ENCODE measurements at regions not wholly inside any gene's neighbourhood (a gene's known extent, or its start where the extent isn't known, plus 50 kb on each side); places are given as distances from the start of the nearest gene placed in this dataset.

DNA sequence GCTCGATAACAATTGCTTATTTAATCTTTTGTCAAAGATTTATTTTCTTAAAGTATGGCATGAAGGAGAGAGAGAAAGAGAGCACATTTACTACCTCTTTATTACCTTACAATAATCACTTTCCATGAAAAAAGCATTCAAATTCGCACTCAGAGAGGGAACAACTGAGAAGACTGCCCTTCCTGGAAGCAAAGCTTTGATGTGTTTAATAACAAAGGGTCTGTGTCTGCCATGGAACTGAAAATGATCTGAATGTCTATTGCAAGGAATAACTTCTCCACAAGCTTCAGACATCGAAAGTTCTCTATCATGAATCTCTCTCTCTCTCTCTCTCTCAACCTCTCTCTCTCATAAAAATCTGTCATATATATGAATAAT is 308.9 kb downstream of the HDGFL1 start:
- TF ChIP-seq EP300 (IDR thresholded peaks at IDR 0.05) = no peak
- no peak for TF ChIP-seq CTCF (IDR thresholded peaks at IDR 0.05)
- TF ChIP-seq POLR2A (IDR thresholded peaks at IDR 0.05; ENCODE audit: low read depth) = no peak
- no peak for TF ChIP-seq POLR2AphosphoS5 (IDR thresholded peaks at IDR 0.05)
- no peaks in the 10 kb centered on the region for H3K36me3 ChIP-seq
- H3K4me1 ChIP-seq = peaks cover 26 to 64% (median 45%) of the 10 kb centered on the region in 4 donors
- intact Hi-C loops (cut with DNase I) = loop anchor here (5.0 kb wide), 1 partner anchor 79 kb away; no protein-coding TSS in a partner anchor
- no peak overlapping the region for H3K4me3 ChIP-seq
- DNase-seq (ENCODE audit: extremely low spot score) = no peak
- no peaks in the 10 kb centered on the region for H3K9me3 ChIP-seq
- peak overlapping the region in 3 of 4 donors; percentile 25 to 41 (median 41) for H3K27ac ChIP-seq (replicated peaks in 1 of 4)
- H3K27me3 ChIP-seq = no peaks in the 10 kb centered on the region
- WGBS = 62% methylated on average over 3 of the region's 3 CpGs

- WGBS = 100% methylated on average over 1 of the region's 1 CpG
- Histone ChIP-seq H3K36me3 (no peaks in the 10 kb centered on the region), H3K27me3 (no peaks in the 10 kb centered on the region), H3K9me3 (no peaks in the 10 kb centered on the region), H3K4me3 (no peak overlapping the region), H3K4me1 (peaks cover 24 to 64% (median 43%) of the 10 kb centered on the region in 4 donors), H3K27ac (replicated peaks in 1 of 4) (peak overlapping the region; percentile 6 to 76 (median 18))
- DNase-seq (ENCODE audit: extremely low spot score) = no peak
- intact Hi-C loops (cut with DNase I) = loop anchor here (5.0 kb wide), 1 partner anchor 79 kb away; no protein-coding TSS in a partner anchor
- TF ChIP-seq POLR2AphosphoS5 (IDR thresholded peaks at IDR 0.05) (no peak), CTCF (IDR thresholded peaks at IDR 0.05) (no peak), POLR2A (IDR thresholded peaks at IDR 0.05; ENCODE audit: low read depth) (no peak), EP300 (IDR thresholded peaks at IDR 0.05) (no peak)
Observed at GRCh38 chr6:22878706-22879105, 309.3 kb downstream of the HDGFL1 start.

DNA sequence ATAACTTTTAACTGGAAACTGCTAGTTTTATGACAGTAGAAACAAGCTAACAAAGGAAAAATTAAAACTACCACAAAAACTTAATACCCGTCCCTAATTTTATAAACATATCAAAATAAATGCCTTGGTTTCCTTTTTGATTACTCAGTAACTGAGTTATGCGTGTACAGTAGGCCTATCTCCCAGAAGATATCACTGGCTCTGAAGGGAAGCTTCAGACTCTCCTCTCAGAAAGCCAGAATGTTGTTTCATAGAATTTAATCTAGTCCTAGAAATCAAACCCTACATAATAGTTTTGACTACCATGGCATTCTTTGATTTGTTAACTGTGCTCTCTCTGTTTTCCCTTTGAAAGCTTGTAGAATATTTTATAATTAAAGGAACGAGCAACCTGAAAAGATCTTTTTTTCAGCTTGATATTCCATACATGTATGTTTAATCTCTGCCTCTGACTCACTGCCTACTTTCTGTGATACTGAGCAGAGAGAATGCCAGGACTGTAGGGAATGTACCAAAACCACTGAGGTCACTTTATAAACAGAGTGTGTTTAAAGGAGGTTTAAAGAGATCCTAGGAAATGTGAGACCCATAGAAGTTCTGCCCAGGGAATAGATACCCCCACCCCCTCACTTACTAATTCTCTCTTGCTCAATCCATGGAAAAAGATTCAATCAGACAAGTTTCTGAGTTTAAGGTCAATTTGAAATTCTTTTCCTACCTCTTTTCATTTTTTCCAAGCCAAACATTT is 311.5 kb downstream of the HDGFL1 start:
- no peak for DNase-seq (ENCODE audit: extremely low spot score)
- H3K4me1 ChIP-seq = peaks cover 20 to 57% (median 37%) of the 10 kb centered on the region in 4 donors
- peak overlapping the region in 1 of 4 donors; percentile 1 for H3K4me3 ChIP-seq
- 30% methylated on average over 3 of the region's 3 CpGs for WGBS
- H3K36me3 ChIP-seq = no peaks in the 10 kb centered on the region
- TF ChIP-seq CTCF (IDR thresholded peaks at IDR 0.05) (no peak), POLR2AphosphoS5 (IDR thresholded peaks at IDR 0.05) (peak in 1 of 2 donors; percentile 50)
- H3K27ac ChIP-seq (replicated peaks in 1 of 4) = peak overlapping the region; percentile 65 to 76 (median 74)
- intact Hi-C loops (cut with DNase I) = no loop called here
- H3K9me3 ChIP-seq = no peaks in the 10 kb centered on the region
- no peaks in the 10 kb centered on the region for H3K27me3 ChIP-seq

DNA sequence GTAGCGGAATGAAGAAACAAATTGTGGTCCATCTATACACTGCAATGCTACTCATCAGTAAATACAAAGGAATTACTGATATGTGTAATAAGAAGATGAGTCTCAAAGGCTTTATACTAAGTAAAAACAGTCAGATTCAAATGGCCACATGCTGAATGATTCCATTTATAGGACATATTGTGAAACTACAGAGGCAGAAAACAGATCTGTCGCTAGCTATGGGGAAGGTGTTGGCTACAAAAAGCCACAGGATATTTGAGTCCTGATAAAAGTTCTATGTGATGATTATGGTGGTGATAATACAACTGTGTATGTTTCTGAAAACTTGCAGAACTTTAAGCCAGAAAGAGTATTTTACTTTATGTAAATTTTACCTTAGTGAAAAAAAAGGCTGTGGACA is 313.2 kb downstream of the HDGFL1 start:
- 74% methylated on average over 2 of the region's 2 CpGs for WGBS
- no peaks in the 10 kb centered on the region for H3K36me3 ChIP-seq
- no peak overlapping the region for H3K27ac ChIP-seq (replicated peaks in 1 of 4)
- H3K27me3 ChIP-seq = no peaks in the 10 kb centered on the region
- no peaks in the 10 kb centered on the region for H3K9me3 ChIP-seq
- H3K4me3 ChIP-seq = no peak overlapping the region
- H3K4me1 ChIP-seq = peaks cover 20 to 44% (median 34%) of the 10 kb centered on the region in 4 donors
- no peak for DNase-seq (ENCODE audit: extremely low spot score)
- TF ChIP-seq CTCF (IDR thresholded peaks at IDR 0.05) (no peak), POLR2AphosphoS5 (IDR thresholded peaks at IDR 0.05) (no peak)
- intact Hi-C loops (cut with DNase I) = no loop called here

All from esophagus muscularis mucosa (tissue), 4 donors.